ENCODE measurements at regions not wholly inside any gene's neighbourhood (a gene's known extent, or its start where the extent isn't known, plus 50 kb on each side); places are given as distances from the start of the nearest gene placed in this dataset.

DNA sequence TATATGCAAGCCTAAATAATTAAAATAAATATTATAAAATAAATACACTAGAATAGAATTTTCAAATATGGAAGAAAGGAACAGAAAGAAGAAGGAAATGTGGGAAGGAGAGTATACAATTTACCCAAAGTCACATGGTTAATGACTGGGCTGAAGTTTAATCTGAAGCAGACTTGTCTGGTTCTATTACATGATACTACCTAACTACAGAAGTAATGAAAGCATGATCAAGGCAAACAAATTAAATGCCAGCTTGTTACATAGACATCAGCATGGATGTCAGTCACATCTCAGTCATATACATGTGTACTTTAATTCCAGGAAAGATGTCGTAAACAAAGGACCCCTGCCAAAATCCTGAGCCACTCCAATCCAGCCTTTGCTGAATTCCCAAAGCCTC is 1060.8 kb downstream of the CNTNAP5 start:
- Mint-ChIP-seq H3K36me3 (ENCODE audit: low read depth) (no peaks in the 10 kb centered on the region), H3K9me3 (0 out of 3 replicates have a peak, but pooled peaks cover 2% of the 10 kb centered on the region), H3K4me3 (no peak overlapping the region), H3K27me3 (ENCODE audit: insufficient read depth, low read depth, poor library complexity) (peaks cover 2% of the 10 kb centered on the region), H3K4me1 (peaks cover 4% of the 10 kb centered on the region; the same call in 1 of the 3 replicates), H3K27ac (no peak overlapping the region)
- Histone ChIP-seq H3K4me1 (ENCODE audit: insufficient read depth) (no peaks in the 10 kb centered on the region), H3F3A (replicated peaks; ENCODE audit: low read depth) (no peaks in the 10 kb centered on the region), H3K27ac (ENCODE audit: low read depth) (no peak overlapping the region), H3K4me2 (no peak overlapping the region), H3K4me3 (no peak overlapping the region), H4K20me1 (replicated peaks; ENCODE audit: insufficient read depth) (no peaks in the 10 kb centered on the region), H3K9me2 (ENCODE audit: insufficient read depth) (peaks cover 8% of the 10 kb centered on the region; the same call in 1 of the 2 replicates), H3K79me2 (replicated peaks; ENCODE audit: insufficient read depth) (no peaks in the 10 kb centered on the region), H3K36me3 (ENCODE audit: insufficient read depth) (0 out of 2 replicates have a peak, but pooled peaks cover 4% of the 10 kb centered on the region), H2AFZ (no peak overlapping the region), H3K27me3 (ENCODE audit: insufficient read depth) (no peaks in the 10 kb centered on the region)
- ATAC-seq (no peak), DNase-seq (ENCODE audit: low spot score) (no peak)
- TF ChIP-seq, protein P1, sequence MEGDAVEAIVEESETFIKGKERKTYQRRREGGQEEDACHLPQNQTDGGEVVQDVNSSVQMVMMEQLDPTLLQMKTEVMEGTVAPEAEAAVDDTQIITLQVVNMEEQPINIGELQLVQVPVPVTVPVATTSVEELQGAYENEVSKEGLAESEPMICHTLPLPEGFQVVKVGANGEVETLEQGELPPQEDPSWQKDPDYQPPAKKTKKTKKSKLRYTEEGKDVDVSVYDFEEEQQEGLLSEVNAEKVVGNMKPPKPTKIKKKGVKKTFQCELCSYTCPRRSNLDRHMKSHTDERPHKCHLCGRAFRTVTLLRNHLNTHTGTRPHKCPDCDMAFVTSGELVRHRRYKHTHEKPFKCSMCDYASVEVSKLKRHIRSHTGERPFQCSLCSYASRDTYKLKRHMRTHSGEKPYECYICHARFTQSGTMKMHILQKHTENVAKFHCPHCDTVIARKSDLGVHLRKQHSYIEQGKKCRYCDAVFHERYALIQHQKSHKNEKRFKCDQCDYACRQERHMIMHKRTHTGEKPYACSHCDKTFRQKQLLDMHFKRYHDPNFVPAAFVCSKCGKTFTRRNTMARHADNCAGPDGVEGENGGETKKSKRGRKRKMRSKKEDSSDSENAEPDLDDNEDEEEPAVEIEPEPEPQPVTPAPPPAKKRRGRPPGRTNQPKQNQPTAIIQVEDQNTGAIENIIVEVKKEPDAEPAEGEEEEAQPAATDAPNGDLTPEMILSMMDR (conservative IDR thresholded peaks at IDR 0.05; ENCODE audit: low read depth in 2 of 2): no peak

DNA sequence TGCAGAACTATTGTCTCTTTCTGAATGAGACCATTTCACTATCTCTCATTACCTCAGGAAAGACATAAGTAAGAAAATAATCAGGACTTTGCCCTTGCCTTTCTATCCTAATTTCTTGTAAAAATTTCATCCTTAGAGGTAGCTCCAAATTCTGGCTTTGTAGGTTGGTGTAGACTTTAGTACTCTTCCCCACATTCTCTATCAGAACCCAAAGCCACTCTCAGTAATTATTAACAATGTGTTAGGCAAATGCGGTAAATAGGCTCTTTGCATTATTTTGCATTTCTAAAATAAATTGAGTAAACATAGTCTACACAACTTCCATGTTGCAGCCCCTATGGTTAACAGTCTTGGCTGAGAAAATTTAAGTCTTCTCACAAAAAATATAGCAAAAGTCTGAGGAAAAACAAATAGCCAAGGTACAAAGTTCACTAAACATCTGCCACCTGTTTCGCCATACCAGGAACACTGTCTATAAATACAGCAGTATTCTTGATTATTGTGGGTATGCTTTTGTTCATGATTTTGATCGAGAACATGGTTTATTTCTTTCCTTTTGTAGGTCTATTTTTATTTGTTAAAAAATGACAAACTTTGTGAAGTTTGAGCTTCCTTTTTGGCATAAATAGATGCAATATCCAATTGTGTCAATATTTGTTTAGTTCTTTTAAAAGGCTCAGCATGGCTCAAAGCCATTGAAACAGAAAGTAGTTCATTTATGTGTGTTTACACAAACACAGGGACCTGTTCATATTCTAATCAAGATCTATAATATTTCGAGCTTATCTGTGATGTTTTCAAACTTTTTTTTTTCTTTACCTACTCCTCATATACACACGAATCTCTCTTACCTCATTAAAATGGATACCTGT is 1061.5 kb downstream of the CNTNAP5 start:
- ATAC-seq: no peak
- Histone ChIP-seq H2AFZ (no peak overlapping the region), H4K20me1 (replicated peaks; ENCODE audit: insufficient read depth) (no peaks in the 10 kb centered on the region), H3K79me2 (replicated peaks; ENCODE audit: insufficient read depth) (no peaks in the 10 kb centered on the region), H3K36me3 (ENCODE audit: insufficient read depth) (0 out of 2 replicates have a peak, but pooled peaks cover under 1% of the 10 kb centered on the region), H3K27ac (ENCODE audit: low read depth) (no peak overlapping the region), H3K27me3 (ENCODE audit: insufficient read depth) (no peaks in the 10 kb centered on the region), H3K4me3 (no peak overlapping the region), H3K4me1 (ENCODE audit: insufficient read depth) (no peaks in the 10 kb centered on the region), H3K4me2 (no peak overlapping the region), H3F3A (replicated peaks; ENCODE audit: low read depth) (no peaks in the 10 kb centered on the region), H3K9me2 (ENCODE audit: insufficient read depth) (peaks cover 8% of the 10 kb centered on the region; the same call in 1 of the 2 replicates)
- DNase-seq (ENCODE audit: low spot score): no peak
- H3K9me3 Mint-ChIP-seq: no peaks in the 10 kb centered on the region
- peaks cover 2% of the 10 kb centered on the region for H3K27me3 Mint-ChIP-seq (ENCODE audit: insufficient read depth, low read depth, poor library complexity)
- H3K27ac Mint-ChIP-seq: no peak overlapping the region
- H3K4me1 Mint-ChIP-seq: peaks cover 4% of the 10 kb centered on the region; the same call in 1 of the 3 replicates
- H3K4me3 Mint-ChIP-seq: no peak overlapping the region
- H3K36me3 Mint-ChIP-seq (ENCODE audit: low read depth): no peaks in the 10 kb centered on the region
- TF ChIP-seq POLR2AphosphoS5 (IDR thresholded peaks at IDR 0.05; ENCODE audit: low read depth) (no peak), JUNB (IDR thresholded peaks at IDR 0.05; ENCODE audit: unreplicated experiment) (no peak), CREB1 (CRISPR knock-in tag; IDR thresholded peaks at IDR 0.05; ENCODE audit: low read depth) (no peak), STAT1 (IDR thresholded peaks at IDR 0.05; ENCODE audit: unreplicated experiment) (no peak), EZH2phosphoT487 (IDR thresholded peaks at IDR 0.05; ENCODE audit: unreplicated experiment) (no peak), ZNF114 (CRISPR knock-in tag; IDR thresholded peaks at IDR 0.05) (no peak)
- TF ChIP-seq, protein P2, sequence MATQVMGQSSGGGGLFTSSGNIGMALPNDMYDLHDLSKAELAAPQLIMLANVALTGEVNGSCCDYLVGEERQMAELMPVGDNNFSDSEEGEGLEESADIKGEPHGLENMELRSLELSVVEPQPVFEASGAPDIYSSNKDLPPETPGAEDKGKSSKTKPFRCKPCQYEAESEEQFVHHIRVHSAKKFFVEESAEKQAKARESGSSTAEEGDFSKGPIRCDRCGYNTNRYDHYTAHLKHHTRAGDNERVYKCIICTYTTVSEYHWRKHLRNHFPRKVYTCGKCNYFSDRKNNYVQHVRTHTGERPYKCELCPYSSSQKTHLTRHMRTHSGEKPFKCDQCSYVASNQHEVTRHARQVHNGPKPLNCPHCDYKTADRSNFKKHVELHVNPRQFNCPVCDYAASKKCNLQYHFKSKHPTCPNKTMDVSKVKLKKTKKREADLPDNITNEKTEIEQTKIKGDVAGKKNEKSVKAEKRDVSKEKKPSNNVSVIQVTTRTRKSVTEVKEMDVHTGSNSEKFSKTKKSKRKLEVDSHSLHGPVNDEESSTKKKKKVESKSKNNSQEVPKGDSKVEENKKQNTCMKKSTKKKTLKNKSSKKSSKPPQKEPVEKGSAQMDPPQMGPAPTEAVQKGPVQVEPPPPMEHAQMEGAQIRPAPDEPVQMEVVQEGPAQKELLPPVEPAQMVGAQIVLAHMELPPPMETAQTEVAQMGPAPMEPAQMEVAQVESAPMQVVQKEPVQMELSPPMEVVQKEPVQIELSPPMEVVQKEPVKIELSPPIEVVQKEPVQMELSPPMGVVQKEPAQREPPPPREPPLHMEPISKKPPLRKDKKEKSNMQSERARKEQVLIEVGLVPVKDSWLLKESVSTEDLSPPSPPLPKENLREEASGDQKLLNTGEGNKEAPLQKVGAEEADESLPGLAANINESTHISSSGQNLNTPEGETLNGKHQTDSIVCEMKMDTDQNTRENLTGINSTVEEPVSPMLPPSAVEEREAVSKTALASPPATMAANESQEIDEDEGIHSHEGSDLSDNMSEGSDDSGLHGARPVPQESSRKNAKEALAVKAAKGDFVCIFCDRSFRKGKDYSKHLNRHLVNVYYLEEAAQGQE (IDR thresholded peaks at IDR 0.05; ENCODE audit: unreplicated experiment): no peak
- TF ChIP-seq, protein P3, sequence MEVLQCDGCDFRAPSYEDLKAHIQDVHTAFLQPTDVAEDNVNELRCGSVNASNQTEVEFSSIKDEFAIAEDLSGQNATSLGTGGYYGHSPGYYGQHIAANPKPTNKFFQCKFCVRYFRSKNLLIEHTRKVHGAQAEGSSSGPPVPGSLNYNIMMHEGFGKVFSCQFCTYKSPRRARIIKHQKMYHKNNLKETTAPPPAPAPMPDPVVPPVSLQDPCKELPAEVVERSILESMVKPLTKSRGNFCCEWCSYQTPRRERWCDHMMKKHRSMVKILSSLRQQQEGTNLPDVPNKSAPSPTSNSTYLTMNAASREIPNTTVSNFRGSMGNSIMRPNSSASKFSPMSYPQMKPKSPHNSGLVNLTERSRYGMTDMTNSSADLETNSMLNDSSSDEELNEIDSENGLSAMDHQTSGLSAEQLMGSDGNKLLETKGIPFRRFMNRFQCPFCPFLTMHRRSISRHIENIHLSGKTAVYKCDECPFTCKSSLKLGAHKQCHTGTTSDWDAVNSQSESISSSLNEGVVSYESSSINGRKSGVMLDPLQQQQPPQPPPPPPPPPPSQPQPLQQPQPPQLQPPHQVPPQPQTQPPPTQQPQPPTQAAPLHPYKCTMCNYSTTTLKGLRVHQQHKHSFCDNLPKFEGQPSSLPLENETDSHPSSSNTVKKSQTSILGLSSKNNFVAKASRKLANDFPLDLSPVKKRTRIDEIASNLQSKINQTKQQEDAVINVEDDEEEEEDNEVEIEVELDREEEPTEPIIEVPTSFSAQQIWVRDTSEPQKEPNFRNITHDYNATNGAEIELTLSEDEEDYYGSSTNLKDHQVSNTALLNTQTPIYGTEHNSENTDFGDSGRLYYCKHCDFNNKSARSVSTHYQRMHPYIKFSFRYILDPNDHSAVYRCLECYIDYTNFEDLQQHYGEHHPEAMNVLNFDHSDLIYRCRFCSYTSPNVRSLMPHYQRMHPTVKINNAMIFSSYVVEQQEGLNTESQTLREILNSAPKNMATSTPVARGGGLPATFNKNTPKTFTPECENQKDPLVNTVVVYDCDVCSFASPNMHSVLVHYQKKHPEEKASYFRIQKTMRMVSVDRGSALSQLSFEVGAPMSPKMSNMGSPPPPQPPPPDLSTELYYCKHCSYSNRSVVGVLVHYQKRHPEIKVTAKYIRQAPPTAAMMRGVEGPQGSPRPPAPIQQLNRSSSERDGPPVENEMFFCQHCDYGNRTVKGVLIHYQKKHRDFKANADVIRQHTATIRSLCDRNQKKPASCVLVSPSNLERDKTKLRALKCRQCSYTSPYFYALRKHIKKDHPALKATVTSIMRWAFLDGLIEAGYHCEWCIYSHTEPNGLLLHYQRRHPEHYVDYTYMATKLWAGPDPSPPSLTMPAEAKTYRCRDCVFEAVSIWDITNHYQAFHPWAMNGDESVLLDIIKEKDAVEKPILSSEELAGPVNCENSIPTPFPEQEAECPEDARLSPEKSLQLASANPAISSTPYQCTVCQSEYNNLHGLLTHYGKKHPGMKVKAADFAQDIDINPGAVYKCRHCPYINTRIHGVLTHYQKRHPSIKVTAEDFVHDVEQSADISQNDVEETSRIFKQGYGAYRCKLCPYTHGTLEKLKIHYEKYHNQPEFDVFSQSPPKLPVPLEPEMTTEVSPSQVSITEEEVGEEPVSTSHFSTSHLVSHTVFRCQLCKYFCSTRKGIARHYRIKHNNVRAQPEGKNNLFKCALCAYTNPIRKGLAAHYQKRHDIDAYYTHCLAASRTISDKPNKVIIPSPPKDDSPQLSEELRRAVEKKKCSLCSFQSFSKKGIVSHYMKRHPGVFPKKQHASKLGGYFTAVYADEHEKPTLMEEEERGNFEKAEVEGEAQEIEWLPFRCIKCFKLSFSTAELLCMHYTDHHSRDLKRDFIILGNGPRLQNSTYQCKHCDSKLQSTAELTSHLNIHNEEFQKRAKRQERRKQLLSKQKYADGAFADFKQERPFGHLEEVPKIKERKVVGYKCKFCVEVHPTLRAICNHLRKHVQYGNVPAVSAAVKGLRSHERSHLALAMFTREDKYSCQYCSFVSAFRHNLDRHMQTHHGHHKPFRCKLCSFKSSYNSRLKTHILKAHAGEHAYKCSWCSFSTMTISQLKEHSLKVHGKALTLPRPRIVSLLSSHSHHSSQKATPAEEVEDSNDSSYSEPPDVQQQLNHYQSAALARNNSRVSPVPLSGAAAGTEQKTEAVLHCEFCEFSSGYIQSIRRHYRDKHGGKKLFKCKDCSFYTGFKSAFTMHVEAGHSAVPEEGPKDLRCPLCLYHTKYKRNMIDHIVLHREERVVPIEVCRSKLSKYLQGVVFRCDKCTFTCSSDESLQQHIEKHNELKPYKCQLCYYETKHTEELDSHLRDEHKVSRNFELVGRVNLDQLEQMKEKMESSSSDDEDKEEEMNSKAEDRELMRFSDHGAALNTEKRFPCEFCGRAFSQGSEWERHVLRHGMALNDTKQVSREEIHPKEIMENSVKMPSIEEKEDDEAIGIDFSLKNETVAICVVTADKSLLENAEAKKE (CRISPR knock-in tag; IDR thresholded peaks at IDR 0.05): no peak
